Right lobe of liver (tissue), 6 donors: ENCODE measurements at regions not wholly inside any gene's neighbourhood (a gene's known extent, or its start where the extent isn't known, plus 50 kb on each side); places are given as distances from the start of the nearest gene placed in this dataset.
A peak's percentile ranks its signal among the peaks of the same experiment; 100 is the strongest.

Source experiments
- ATAC-seq, 4 donors: fragments of 200-7000 bp; cut with Tn5 transposase; one replicate each; pipeline ENCODE4 v1.9.1; 2020; ENCODE audit warnings: mild to moderate bottlenecking in 4 of 4, moderate library complexity in 4 of 4
- DNase-seq, 3 donors: peaks; one replicate each; pipeline ENCODE4 v3.0.0-alpha.2; 2020
- H3K27ac ChIP-seq, 3 donors: fragments of 200-600 bp; one replicate each; pipeline ENCODE4 v1.8.0; 2022
- H3K27me3 ChIP-seq, 2 donors: fragments of 200-600 bp; one replicate each; pipeline ENCODE4 v1.8.0; 2022
- H3K36me3 ChIP-seq, 4 donors: fragments of 200-600 bp; sonication (generic) in 1 of 4; one replicate each; pipeline versions ENCODE4 v1.5.1 to v1.8.0; 2017 to 2022; ENCODE audit warnings: control low read depth in 1 of 4
- H3K4me1 ChIP-seq, 4 donors: fragments of 200-600 bp; sonication (generic) in 1 of 4; one replicate each; pipeline versions ENCODE4 v1.5.1 to v1.8.0; 2017 to 2022; ENCODE audit warnings: control low read depth in 1 of 4
- H3K4me3 ChIP-seq, 3 donors: fragments of 200-600 bp; one replicate each; pipeline ENCODE4 v1.8.0; 2022
- H3K9me3 ChIP-seq, 4 donors: fragments of 200-600 bp; sonication (generic) in 1 of 4; one replicate each; pipeline versions ENCODE4 v1.5.1 to v1.8.0; 2017 to 2022; ENCODE audit warnings: control low read depth in 1 of 4
- POLR2A ChIP-seq: fragments of 450-650 bp; IDR thresholded peaks from one replicate; pipeline ENCODE4 v1.6.1; 2017; ENCODE audit warnings: antibody characterized with exemption, mild to moderate bottlenecking
- WGBS: methylation state at CpG from one replicate; pipeline ENCODE4 v1.1.6; 2018; ENCODE audit warnings: low coverage, low lambda C conversion rate; ENCODE audit not compliant: insufficient coverage; ENCODE audit errors: missing lambda C conversion rate; 5-methylcytosine and 5-hydroxymethylcytosine counted together
- intact Hi-C, 2 donors: fragments of 100-400 bp; cut with DNase I; formaldehyde crosslinking; loops; one replicate each; pipeline versions ENCODE4 v1.11.2 to v1.14.1; 2022
- TF ChIP-seq, protein P1 (sequence below), 4 donors: fragments of 200-600 bp in 3 of 4; fragments of 450-650 bp in 1 of 4; IDR thresholded peaks; one replicate each; pipeline versions ENCODE4 v1.5.1 to v1.8.0; 2016 to 2022; ENCODE audit warnings: antibody characterized with exemption in 4 of 4, mild to moderate bottlenecking in 2 of 4
- donor health status: DM: no; HTN: yes; CAD: no.
- donor health status: DM: no; HTN: no; CAD: no.
- donor health status: DM: no; HTN: no; CAD: no.
- donor health status: DM: no; HTN: yes; CAD: no.
- donor health status: DM: no; HTN: yes; CAD: no.

DNA sequence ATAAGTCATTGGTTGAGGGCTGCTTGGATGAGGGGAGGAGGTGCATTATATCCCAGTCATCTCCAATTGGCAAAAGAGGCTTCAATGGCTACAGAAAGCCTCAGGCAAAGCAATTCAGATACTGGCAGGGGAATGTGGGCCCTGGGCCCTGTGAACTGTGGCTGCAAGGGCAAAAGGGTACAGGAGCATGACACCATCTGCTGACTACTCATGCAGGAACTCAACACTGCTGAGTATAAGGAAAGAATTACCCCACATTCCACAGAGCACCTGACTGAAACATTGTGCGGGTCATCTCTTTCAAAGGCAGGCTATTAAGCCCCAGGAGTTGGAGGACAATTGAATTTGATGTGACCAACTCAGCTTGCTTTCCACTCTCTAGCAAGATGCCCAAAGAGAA is 92.1 kb upstream of the SPTLC3 start:
- intact Hi-C loops, result no loop called here
- no peaks in the 10 kb centered on the region for H3K4me1 ChIP-seq
- no peak overlapping the region for H3K27ac ChIP-seq
- no CpG with 5 or more reads among the region's 1 CpG for WGBS
- no peaks in the 10 kb centered on the region for H3K9me3 ChIP-seq
- no peaks in the 10 kb centered on the region for H3K27me3 ChIP-seq
- TF ChIP-seq, protein P1, sequence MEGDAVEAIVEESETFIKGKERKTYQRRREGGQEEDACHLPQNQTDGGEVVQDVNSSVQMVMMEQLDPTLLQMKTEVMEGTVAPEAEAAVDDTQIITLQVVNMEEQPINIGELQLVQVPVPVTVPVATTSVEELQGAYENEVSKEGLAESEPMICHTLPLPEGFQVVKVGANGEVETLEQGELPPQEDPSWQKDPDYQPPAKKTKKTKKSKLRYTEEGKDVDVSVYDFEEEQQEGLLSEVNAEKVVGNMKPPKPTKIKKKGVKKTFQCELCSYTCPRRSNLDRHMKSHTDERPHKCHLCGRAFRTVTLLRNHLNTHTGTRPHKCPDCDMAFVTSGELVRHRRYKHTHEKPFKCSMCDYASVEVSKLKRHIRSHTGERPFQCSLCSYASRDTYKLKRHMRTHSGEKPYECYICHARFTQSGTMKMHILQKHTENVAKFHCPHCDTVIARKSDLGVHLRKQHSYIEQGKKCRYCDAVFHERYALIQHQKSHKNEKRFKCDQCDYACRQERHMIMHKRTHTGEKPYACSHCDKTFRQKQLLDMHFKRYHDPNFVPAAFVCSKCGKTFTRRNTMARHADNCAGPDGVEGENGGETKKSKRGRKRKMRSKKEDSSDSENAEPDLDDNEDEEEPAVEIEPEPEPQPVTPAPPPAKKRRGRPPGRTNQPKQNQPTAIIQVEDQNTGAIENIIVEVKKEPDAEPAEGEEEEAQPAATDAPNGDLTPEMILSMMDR (IDR thresholded peaks at IDR 0.05), result no peak
- no peak for TF ChIP-seq POLR2A
- ATAC-seq, result peak in 3 of 4 donors; percentile 51 to 95 (median 78)
- no peak overlapping the region for H3K4me3 ChIP-seq
- DNase-seq, result peak in 1 of 3 donors; percentile 30
- no peaks in the 10 kb centered on the region for H3K36me3 ChIP-seq

DNA sequence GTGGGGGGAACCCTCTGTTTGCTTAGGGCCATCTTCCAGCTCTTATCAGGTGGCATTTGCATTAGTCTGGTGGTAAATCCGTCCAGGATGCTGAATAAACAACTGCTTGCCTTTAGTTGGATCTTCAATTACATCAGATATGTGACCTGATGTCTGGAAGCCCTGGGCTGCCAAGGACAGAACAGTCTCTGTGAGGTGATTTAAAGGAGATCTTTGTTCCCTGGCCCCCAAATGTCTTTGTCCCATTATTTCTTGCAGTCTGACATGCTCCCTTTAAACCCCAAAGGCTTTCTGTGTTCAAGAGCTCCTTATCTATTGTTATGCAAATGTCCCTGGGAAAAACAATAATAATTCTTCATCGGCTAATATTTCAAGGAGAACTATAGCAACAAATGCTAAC is 84.6 kb upstream of the SPTLC3 start:
- no peak overlapping the region for H3K27ac ChIP-seq
- H3K4me3 ChIP-seq, result no peak overlapping the region
- DNase-seq (no peak), ATAC-seq (no peak)
- intact Hi-C loops, result no loop called here
- no peaks in the 10 kb centered on the region for H3K27me3 ChIP-seq
- WGBS, result 11% methylated on average over 2 of the region's 2 CpGs
- no peaks in the 10 kb centered on the region for H3K4me1 ChIP-seq
- TF ChIP-seq, protein P1 (IDR thresholded peaks at IDR 0.05), result no peak
- TF ChIP-seq POLR2A, result no peak
- H3K36me3 ChIP-seq, result no peaks in the 10 kb centered on the region
- H3K9me3 ChIP-seq, result no peaks in the 10 kb centered on the region

DNA sequence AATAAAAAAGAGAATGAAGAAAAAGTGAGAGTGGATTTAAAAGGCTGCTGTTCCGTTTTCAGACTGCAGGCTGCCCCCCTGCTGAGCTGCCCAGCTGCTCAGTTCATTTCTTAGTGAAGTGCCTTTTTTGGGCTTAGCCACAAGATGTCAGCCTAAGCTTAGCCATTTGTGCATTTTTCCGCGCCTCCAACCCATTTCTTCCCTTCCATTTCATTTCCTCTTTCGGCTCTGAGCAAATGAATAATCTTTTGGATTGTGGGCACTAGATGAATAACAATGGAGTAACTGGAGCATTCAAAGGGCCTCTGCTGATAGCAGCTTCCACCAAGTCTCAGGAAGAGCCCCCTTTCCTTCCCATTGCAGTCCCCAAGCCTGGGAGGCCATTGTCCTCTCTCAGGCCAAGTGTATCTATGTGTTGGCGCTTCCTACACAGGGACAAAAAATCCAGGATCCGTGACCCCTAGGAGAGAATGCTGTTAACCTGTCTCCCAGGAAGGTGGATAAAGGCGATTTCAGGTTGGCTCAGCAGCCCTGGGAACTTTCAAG is 83.5 kb upstream of the SPTLC3 start:
- DNase-seq, result peak in 2 of 3 donors; percentile 34 to 52
- Histone ChIP-seq H3K27ac (no peak overlapping the region), H3K36me3 (no peaks in the 10 kb centered on the region), H3K27me3 (no peaks in the 10 kb centered on the region), H3K4me3 (peak overlapping the region in 1 of 3 donors; percentile 31), H3K9me3 (no peaks in the 10 kb centered on the region), H3K4me1 (no peaks in the 10 kb centered on the region)
- intact Hi-C loops, result no loop called here
- ATAC-seq, result peak; percentile 95 to 97 (median 96)
- WGBS, result 6% methylated on average over 4 of the region's 7 CpGs
- TF ChIP-seq POLR2A, result no peak
- TF ChIP-seq, protein P1 (IDR thresholded peaks at IDR 0.05), result peak; percentile 89 to 94 (median 91)

DNA sequence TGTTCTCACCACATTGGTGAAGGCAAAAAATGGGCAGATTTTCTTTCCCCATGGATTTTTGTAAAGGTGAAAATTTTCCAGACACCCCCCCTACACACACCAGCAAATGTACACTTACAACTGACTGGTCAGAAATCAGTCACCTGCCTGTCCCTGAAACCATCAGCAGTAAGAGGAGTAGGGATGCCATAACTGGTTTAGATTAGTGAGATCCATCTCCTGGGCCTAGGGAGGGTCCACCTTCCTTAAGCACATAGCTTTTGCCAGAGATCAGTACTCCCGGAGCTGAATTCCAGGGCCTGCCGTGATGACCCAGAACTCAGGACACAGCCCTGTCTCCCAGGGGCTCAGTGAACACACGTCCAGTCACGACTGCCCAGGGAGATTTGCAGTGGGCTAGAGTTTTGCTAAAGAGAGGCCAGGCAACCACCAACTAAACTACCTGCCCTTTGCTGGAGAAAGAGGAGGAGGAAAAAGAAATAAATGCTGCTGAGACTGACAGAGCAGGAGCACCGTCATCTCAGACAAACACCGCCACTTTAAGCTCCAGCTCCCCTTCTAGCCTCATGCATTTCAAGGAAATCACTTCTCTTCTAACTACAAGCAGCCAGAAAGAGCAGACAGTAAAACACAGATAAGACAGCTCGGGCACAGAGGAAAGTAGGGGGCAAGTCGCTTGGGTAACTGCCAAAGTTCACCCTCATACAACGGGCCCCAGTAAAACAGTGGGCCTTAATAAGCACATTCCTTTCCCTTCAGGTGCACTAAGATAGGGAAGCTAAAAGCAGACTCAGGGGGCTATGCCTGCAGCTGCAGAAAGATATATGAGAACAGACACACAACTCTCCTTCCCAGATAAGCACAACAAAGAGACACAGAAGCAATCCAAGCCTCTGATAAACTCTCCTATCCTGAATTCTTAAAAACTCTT is 82.6 kb upstream of the SPTLC3 start:
- no peak for ATAC-seq
- DNase-seq, result no peak
- Histone ChIP-seq H3K9me3 (no peaks in the 10 kb centered on the region), H3K36me3 (no peaks in the 10 kb centered on the region), H3K4me3 (no peak overlapping the region), H3K27ac (no peak overlapping the region), H3K4me1 (no peaks in the 10 kb centered on the region), H3K27me3 (no peaks in the 10 kb centered on the region)
- intact Hi-C loops, result no loop called here
- TF ChIP-seq POLR2A, result no peak
- TF ChIP-seq, protein P1 (IDR thresholded peaks at IDR 0.05), result no peak
- 30% methylated on average over 4 of the region's 9 CpGs for WGBS
